Skin epidermis (tissue), 12 donors: ENCODE measurements at regions not wholly inside any gene's neighbourhood (a gene's known extent, or its start where the extent isn't known, plus 50 kb on each side); places are given as distances from the start of the nearest gene placed in this dataset.

Experiments
- H3K27ac ChIP-seq, 21 experiments: fragments of 200-600 bp; sonication (generic) in 11 of 21; one replicate each; pipeline ENCODE4 v1.5.0; 2020; ENCODE audit warnings: mild to moderate bottlenecking in 3 of 21, inconsistent platforms in 2 of 21, moderate library complexity in 2 of 21
- H3K4me3 ChIP-seq, 7 experiments: fragments of 200-600 bp; sonication (generic) in 2 of 7; one replicate each; pipeline ENCODE4 v1.5.0; 2020; ENCODE audit warnings: inconsistent platforms in 2 of 7, mild to moderate bottlenecking in 2 of 7, moderate library complexity in 1 of 7

- H3K27ac ChIP-seq = no peak overlapping the region
Observed at GRCh38 chr7:32279500-32279899, 209.3 kb upstream of the PDE1C start.

GRCh38 chr7:32275216-32276009 lies 205.2 kb upstream of the PDE1C start:
- no peak overlapping the region for H3K27ac ChIP-seq
- H3K4me3 ChIP-seq = no peak overlapping the region

More at GRCh38 chr7:32279500-32279899, 209.3 kb upstream of the PDE1C start:
- no peak overlapping the region for H3K4me3 ChIP-seq

- Histone ChIP-seq H3K4me3 (no peak overlapping the region), H3K27ac (no peak overlapping the region)
Observed at GRCh38 chr7:32273297-32273696, 203.1 kb upstream of the PDE1C start.

- Histone ChIP-seq H3K27ac (no peak overlapping the region), H3K4me3 (no peak overlapping the region)
Observed at GRCh38 chr7:32266932-32267475, 196.8 kb upstream of the PDE1C start.

- H3K27ac ChIP-seq = no peak overlapping the region
Observed at GRCh38 chr7:32264702-32265284, 194.6 kb upstream of the PDE1C start.

GRCh38 chr7:32263611-32264010 lies 193.4 kb upstream of the PDE1C start:
- Histone ChIP-seq H3K4me3 (no peak overlapping the region), H3K27ac (no peak overlapping the region)

More at GRCh38 chr7:32264702-32265284, 194.6 kb upstream of the PDE1C start:
- no peak overlapping the region for H3K4me3 ChIP-seq

GRCh38 chr7:32262315-32262714 lies 192.1 kb upstream of the PDE1C start:
- Histone ChIP-seq H3K4me3 (no peak overlapping the region), H3K27ac (no peak overlapping the region)

GRCh38 chr7:32259931-32260596 lies 189.9 kb upstream of the PDE1C start:
- H3K4me3 ChIP-seq = no peak overlapping the region
- H3K27ac ChIP-seq = no peak overlapping the region

GRCh38 chr7:32258265-32258664 lies 188.1 kb upstream of the PDE1C start:
- no peak overlapping the region for H3K4me3 ChIP-seq
- no peak overlapping the region for H3K27ac ChIP-seq

- Histone ChIP-seq H3K27ac (no peak overlapping the region), H3K4me3 (no peak overlapping the region)
Observed at GRCh38 chr7:32257621-32258020, 187.4 kb upstream of the PDE1C start.

GRCh38 chr7:32256811-32257210 lies 186.6 kb upstream of the PDE1C start:
- Histone ChIP-seq H3K27ac (no peak overlapping the region), H3K4me3 (no peak overlapping the region)

- no peak overlapping the region for H3K4me3 ChIP-seq
- no peak overlapping the region for H3K27ac ChIP-seq
Observed at GRCh38 chr7:32256376-32256775, 186.2 kb upstream of the PDE1C start.

- Histone ChIP-seq H3K4me3 (no peak overlapping the region), H3K27ac (no peak overlapping the region)
Observed at GRCh38 chr7:32255036-32255435, 184.8 kb upstream of the PDE1C start.

GRCh38 chr7:32253299-32253698 lies 183.1 kb upstream of the PDE1C start:
- Histone ChIP-seq H3K4me3 (no peak overlapping the region), H3K27ac (no peak overlapping the region)

- Histone ChIP-seq H3K4me3 (no peak overlapping the region), H3K27ac (no peak overlapping the region)
Observed at GRCh38 chr7:32251659-32252058, 181.5 kb upstream of the PDE1C start.

GRCh38 chr7:32250471-32251260 lies 180.5 kb upstream of the PDE1C start:
- Histone ChIP-seq H3K4me3 (no peak overlapping the region), H3K27ac (no peak overlapping the region)

GRCh38 chr7:32250003-32250402 lies 179.8 kb upstream of the PDE1C start:
- H3K27ac ChIP-seq = no peak overlapping the region
- H3K4me3 ChIP-seq = no peak overlapping the region

- Histone ChIP-seq H3K27ac (no peak overlapping the region), H3K4me3 (no peak overlapping the region)
Observed at GRCh38 chr7:32248522-32248921, 178.3 kb upstream of the PDE1C start.

GRCh38 chr7:32244806-32245345 lies 174.7 kb upstream of the PDE1C start:
- no peak overlapping the region for H3K4me3 ChIP-seq
- no peak overlapping the region for H3K27ac ChIP-seq
